ENCODE measurements at regions not wholly inside any gene's neighbourhood (a gene's known extent, or its start where the extent isn't known, plus 50 kb on each side); places are given as distances from the start of the nearest gene placed in this dataset.

- CTCF ChIA-PET = no interaction called here
- H2AFZ ChIP-seq (ENCODE audit: low read depth, low read length) = no peak overlapping the region
- POLR2A ChIA-PET = no interaction called here
- FAIRE-seq (no peak), DNase-seq (ENCODE audit: low read depth, low spot score) (no peak)
- dilution Hi-C loops (cut with MboI; ENCODE audit: extremely low pct_ligation_motif_present, low sequenced_read_pairs) (no loop called here), intact Hi-C loops (cut with micrococcal nuclease) (no loop called here)
- no peaks in the 10 kb centered on the region for H3K9me3 ChIP-seq (replicated peaks; ENCODE audit: control insufficient read depth, insufficient read depth, low read length)
- H4K20me1 ChIP-seq (replicated peaks; ENCODE audit: control insufficient read depth, extremely low read depth, insufficient read depth, low read length) = no peaks in the 10 kb centered on the region
- H3K27ac ChIP-seq (ENCODE audit: insufficient read depth, low read depth, low read length) = no peak overlapping the region
- H3K9me1 ChIP-seq (replicated peaks; ENCODE audit: control insufficient read depth, extremely low read depth, insufficient read depth, low read length) = no peaks in the 10 kb centered on the region
- H3K27me3 ChIP-seq (ENCODE audit: control insufficient read depth in 2 of 2, insufficient read depth in 2 of 2, low read length in 2 of 2) = no peaks in the 10 kb centered on the region
- no peak overlapping the region for H3K9ac ChIP-seq (replicated peaks; ENCODE audit: extremely low read depth, insufficient read depth, low read length)
- H3K4me2 ChIP-seq (ENCODE audit: insufficient read depth, low read length) = no peak overlapping the region
- H3K79me2 ChIP-seq (ENCODE audit: control insufficient read depth, insufficient read depth, low read length) = no peaks in the 10 kb centered on the region
- no peaks in the 10 kb centered on the region for H3K4me1 ChIP-seq (ENCODE audit: control insufficient read depth, extremely low read depth, insufficient read depth, low read length)
- no peak overlapping the region for H3K4me3 ChIP-seq (replicated peaks in 1 of 3; ENCODE audit: insufficient read depth in 1 of 3, low read depth in 1 of 3, low read length in 3 of 3)
- no peak for TF ChIP-seq GATA2 (IDR thresholded peaks at IDR 0.05; ENCODE audit: insufficient read depth, insufficient read length, low read depth, low read length)
- TF ChIP-seq MYC (IDR thresholded peaks at IDR 0.05; ENCODE audit: low read depth, low read length) = no peak
- no peak for TF ChIP-seq FOS (IDR thresholded peaks at IDR 0.05; ENCODE audit: borderline replicate concordance, insufficient read depth, low read length)
- no peak for TF ChIP-seq MAX (IDR thresholded peaks at IDR 0.05; ENCODE audit: insufficient read depth, insufficient read length)
- no peak for TF ChIP-seq POLR2A (IDR thresholded peaks at IDR 0.05; ENCODE audit: low read depth, low read length)
- no peak for TF ChIP-seq CTCF (IDR thresholded peaks at IDR 0.05; ENCODE audit: extremely low read depth in 1 of 2, insufficient read depth in 1 of 2, low read depth in 1 of 2, low read length in 2 of 2)
- TF ChIP-seq EZH2 (IDR thresholded peaks at IDR 0.05; ENCODE audit: borderline replicate concordance, low read depth, low read length, severe bottlenecking) = no peak
- TF ChIP-seq POLR2AphosphoS5 (IDR thresholded peaks at IDR 0.05; ENCODE audit: insufficient read depth, low read depth, low read length) = no peak
- TF ChIP-seq JUN (IDR thresholded peaks at IDR 0.05; ENCODE audit: borderline replicate concordance, insufficient read depth, insufficient read length, low read depth) = no peak
- no TSS peak for BruUV-seq (replicated peaks)
- H3K36me3 ChIP-seq (ENCODE audit: control insufficient read depth in 2 of 2, extremely low read depth in 1 of 2, insufficient read depth in 2 of 2, low read length in 2 of 2) = no peaks in the 10 kb centered on the region
Observed at GRCh38 chr2:193461431-193461934, 1266.8 kb upstream of the TMEFF2 start.

Measured in endothelial cell of umbilical vein (primary cell).